Endodermal cell (in vitro differentiated cells): ENCODE measurements at regions not wholly inside any gene's neighbourhood (a gene's known extent, or its start where the extent isn't known, plus 50 kb on each side); places are given as distances from the start of the nearest gene placed in this dataset.

Source experiments
- DNase-seq: peaks from one replicate; pipeline ENCODE4 v3.0.0-alpha.2; 2017
- H3K27ac ChIP-seq: 2 replicates; pipeline ENCODE4 v1.5.1; 2013; ENCODE audit warnings: mild to moderate bottlenecking, low read depth, low read length, moderate library complexity
- H3K27me3 ChIP-seq: 2 replicates; pipeline ENCODE4 v1.6.1; 2013; ENCODE audit warnings: mild to moderate bottlenecking, low read length, moderate library complexity; ENCODE audit not compliant: insufficient read depth, control insufficient read depth, poor library complexity, severe bottlenecking
- H3K36me3 ChIP-seq: 2 replicates; pipeline ENCODE4 v1.7.0; 2013; ENCODE audit warnings: mild to moderate bottlenecking, low read length, moderate library complexity; ENCODE audit not compliant: control insufficient read depth, insufficient read depth
- H3K4me1 ChIP-seq: one replicate; pipeline ENCODE4 v1.7.0; 2013; ENCODE audit warnings: low read length; ENCODE audit not compliant: control insufficient read depth, insufficient read depth
- H3K4me3 ChIP-seq: 2 replicates; pipeline ENCODE4 v1.5.1; 2013; ENCODE audit warnings: mild to moderate bottlenecking, low read length, moderate library complexity
- H3K9ac ChIP-seq: 2 replicates; pipeline ENCODE4 v1.6.1; 2013; ENCODE audit warnings: mild to moderate bottlenecking, low read length, moderate library complexity; ENCODE audit not compliant: poor library complexity, severe bottlenecking; ENCODE audit errors: extremely low read depth
- H3K9me3 ChIP-seq: 2 replicates; pipeline ENCODE4 v1.6.1; 2013; ENCODE audit warnings: mild to moderate bottlenecking, low read length, moderate library complexity; ENCODE audit not compliant: control insufficient read depth
- H3K27ac Mint-ChIP-seq: 2 replicates; pipeline ENCODE4 v1.8.0; 2020; ENCODE audit warnings: mixed read lengths
- H3K27me3 Mint-ChIP-seq: 2 replicates; pipeline ENCODE4 v1.8.0; 2021; ENCODE audit warnings: mild to moderate bottlenecking, mixed read lengths; ENCODE audit not compliant: insufficient read depth
- H3K36me3 Mint-ChIP-seq: 2 replicates; pipeline ENCODE4 v1.8.0; 2020; ENCODE audit warnings: low read depth, mixed read lengths
- H3K4me1 Mint-ChIP-seq: 2 replicates; pipeline ENCODE4 v1.8.0; 2020; ENCODE audit warnings: mixed read lengths
- H3K4me3 Mint-ChIP-seq: 2 replicates; pipeline ENCODE4 v1.8.0; 2020; ENCODE audit warnings: mild to moderate bottlenecking, moderate library complexity, mixed read lengths
- H3K9me3 Mint-ChIP-seq: 2 replicates; pipeline ENCODE4 v1.8.0; 2020; ENCODE audit warnings: mild to moderate bottlenecking, mixed read lengths
- WGBS, 2 experiments: methylation state at CpG; one replicate each; pipeline versions ENCODE4 v1.1.5 to v1.1.7; 2013; ENCODE audit warnings: missing lambda C conversion rate in 2 of 2, mixed read lengths in 1 of 2; ENCODE audit not compliant: insufficient coverage in 1 of 2, insufficient read length in 1 of 2; 5-methylcytosine and 5-hydroxymethylcytosine counted together
- TF ChIP-seq, protein P1 (sequence below): fragments of 200-600 bp; sonication (generic); conservative IDR thresholded peaks from 2 replicates; pipeline ENCODE4 v1.5.0; 2021; ENCODE audit warnings: antibody characterized with exemption, mild to moderate bottlenecking

DNA sequence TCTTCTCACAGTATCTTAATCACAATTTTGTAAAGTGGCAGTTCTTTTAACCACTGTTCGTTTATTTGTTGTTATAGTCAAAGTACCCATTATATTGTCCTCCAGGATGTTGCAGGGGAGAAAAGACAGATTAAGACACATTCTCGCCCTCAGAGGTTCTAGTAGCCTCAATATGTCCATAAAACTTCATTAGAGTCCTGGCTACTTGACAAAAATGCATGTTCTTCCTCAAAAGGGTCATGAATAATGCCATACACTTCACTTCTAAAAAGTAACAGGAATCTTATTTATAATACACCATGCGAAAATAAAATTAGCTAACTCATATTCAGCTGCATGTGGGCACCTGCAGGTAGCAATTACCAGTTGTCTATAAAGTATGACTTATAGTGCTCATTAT, 109.3 kb upstream of the ANK3 start:
- Histone ChIP-seq H3K4me3 (no peak overlapping the region), H3K9ac (no peak overlapping the region), H3K27me3 (no peaks in the 10 kb centered on the region), H3K36me3 (no peaks in the 10 kb centered on the region), H3K27ac (no peak overlapping the region), H3K4me1 (no peaks in the 10 kb centered on the region), H3K9me3 (no peaks in the 10 kb centered on the region)
- Mint-ChIP-seq H3K4me3 (no peak overlapping the region), H3K27ac (no peak overlapping the region), H3K27me3 (no peaks in the 10 kb centered on the region), H3K9me3 (no peaks in the 10 kb centered on the region), H3K36me3 (no peaks in the 10 kb centered on the region), H3K4me1 (peaks cover 9% of the 10 kb centered on the region)
- TF ChIP-seq, protein P1, sequence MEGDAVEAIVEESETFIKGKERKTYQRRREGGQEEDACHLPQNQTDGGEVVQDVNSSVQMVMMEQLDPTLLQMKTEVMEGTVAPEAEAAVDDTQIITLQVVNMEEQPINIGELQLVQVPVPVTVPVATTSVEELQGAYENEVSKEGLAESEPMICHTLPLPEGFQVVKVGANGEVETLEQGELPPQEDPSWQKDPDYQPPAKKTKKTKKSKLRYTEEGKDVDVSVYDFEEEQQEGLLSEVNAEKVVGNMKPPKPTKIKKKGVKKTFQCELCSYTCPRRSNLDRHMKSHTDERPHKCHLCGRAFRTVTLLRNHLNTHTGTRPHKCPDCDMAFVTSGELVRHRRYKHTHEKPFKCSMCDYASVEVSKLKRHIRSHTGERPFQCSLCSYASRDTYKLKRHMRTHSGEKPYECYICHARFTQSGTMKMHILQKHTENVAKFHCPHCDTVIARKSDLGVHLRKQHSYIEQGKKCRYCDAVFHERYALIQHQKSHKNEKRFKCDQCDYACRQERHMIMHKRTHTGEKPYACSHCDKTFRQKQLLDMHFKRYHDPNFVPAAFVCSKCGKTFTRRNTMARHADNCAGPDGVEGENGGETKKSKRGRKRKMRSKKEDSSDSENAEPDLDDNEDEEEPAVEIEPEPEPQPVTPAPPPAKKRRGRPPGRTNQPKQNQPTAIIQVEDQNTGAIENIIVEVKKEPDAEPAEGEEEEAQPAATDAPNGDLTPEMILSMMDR, result no peak
- no peak for DNase-seq
- 88 to 100% methylated on average over 2 to 3 of the region's 3 CpGs for WGBS, 2 experiments

DNA sequence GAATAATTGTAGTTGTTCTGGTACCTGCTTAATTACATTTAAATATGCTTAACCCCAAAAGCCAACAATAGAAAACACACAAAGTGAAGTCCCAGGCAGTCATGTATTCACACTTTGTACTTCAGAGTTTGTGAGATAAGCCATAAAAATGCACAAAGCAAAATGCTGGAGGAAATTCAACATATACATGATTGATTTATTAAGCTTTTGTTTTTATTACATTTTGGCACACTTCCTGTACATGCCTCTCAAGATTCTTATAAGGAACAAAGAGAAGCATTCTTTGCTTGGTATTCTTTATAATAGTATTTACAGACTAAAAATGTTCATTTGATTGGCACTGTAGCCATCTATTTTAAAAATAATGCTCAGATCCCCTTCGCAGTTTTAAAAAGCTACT, 107.7 kb upstream of the ANK3 start:
- TF ChIP-seq, protein P1, result no peak
- H3K9me3 Mint-ChIP-seq, result no peaks in the 10 kb centered on the region
- Histone ChIP-seq H3K27me3 (no peaks in the 10 kb centered on the region), H3K4me3 (no peak overlapping the region), H3K27ac (no peak overlapping the region), H3K9me3 (no peaks in the 10 kb centered on the region), H3K4me1 (no peaks in the 10 kb centered on the region), H3K9ac (no peak overlapping the region), H3K36me3 (no peaks in the 10 kb centered on the region)
- no peak overlapping the region for H3K4me3 Mint-ChIP-seq
- no peak overlapping the region for H3K27ac Mint-ChIP-seq
- no peaks in the 10 kb centered on the region for H3K27me3 Mint-ChIP-seq
- H3K4me1 Mint-ChIP-seq, result peaks cover 9% of the 10 kb centered on the region
- DNase-seq, result no peak
- no peaks in the 10 kb centered on the region for H3K36me3 Mint-ChIP-seq
- WGBS, 2 experiments, result 89 to 92% methylated on average over 1 of the region's 1 CpG

GRCh38 chr10:60496181-60496580, 106.5 kb upstream of the ANK3 start:
- no peaks in the 10 kb centered on the region for H3K36me3 ChIP-seq
- peaks cover 9% of the 10 kb centered on the region for H3K4me1 Mint-ChIP-seq
- H3K4me3 ChIP-seq, result no peak overlapping the region
- no peak for DNase-seq
- TF ChIP-seq, protein P1, result no peak
- 82 to 93% methylated on average over 2 of the region's 2 CpGs for WGBS, 2 experiments
- no peaks in the 10 kb centered on the region for H3K9me3 ChIP-seq
- H3K36me3 Mint-ChIP-seq, result no peaks in the 10 kb centered on the region
- no peaks in the 10 kb centered on the region for H3K9me3 Mint-ChIP-seq
- no peaks in the 10 kb centered on the region for H3K4me1 ChIP-seq
- H3K27ac Mint-ChIP-seq, result no peak overlapping the region
- H3K9ac ChIP-seq, result no peak overlapping the region
- H3K4me3 Mint-ChIP-seq, result no peak overlapping the region
- H3K27me3 Mint-ChIP-seq, result no peaks in the 10 kb centered on the region
- H3K27ac ChIP-seq, result no peak overlapping the region
- no peaks in the 10 kb centered on the region for H3K27me3 ChIP-seq
